ENCODE measurements at regions not wholly inside any gene's neighbourhood (a gene's known extent, or its start where the extent isn't known, plus 50 kb on each side); places are given as distances from the start of the nearest gene placed in this dataset.
"Not testable (repeated sequence)": the region's sequence is repeated elsewhere in the genome, so short reads cannot be mapped to it uniquely, and the experiment has no call there.

- DNase-seq: no peak
Observed at GRCh38 chr14:77985211-77985615, 185.0 kb upstream of the NRXN3 start.

- no peak for DNase-seq
Observed at GRCh38 chr14:77986773-77987172, 183.4 kb upstream of the NRXN3 start.

- DNase-seq: no peak
Observed at GRCh38 chr14:77988096-77988870, 181.9 kb upstream of the NRXN3 start.

GRCh38 chr14:77988970-77989369 lies 181.2 kb upstream of the NRXN3 start:
- no peak for DNase-seq

GRCh38 chr14:77989441-77989991 lies 180.7 kb upstream of the NRXN3 start:
- no peak for DNase-seq

- no peak for DNase-seq
Observed at GRCh38 chr14:77990337-77990736, 179.8 kb upstream of the NRXN3 start.

GRCh38 chr14:77991128-77991772 lies 178.9 kb upstream of the NRXN3 start:
- DNase-seq: no peak

- peak; percentile 27 for DNase-seq
Observed at GRCh38 chr14:78005325-78005724, 164.8 kb upstream of the NRXN3 start.

GRCh38 chr14:78007160-78007559 lies 163.0 kb upstream of the NRXN3 start:
- peak; percentile 34 for DNase-seq

GRCh38 chr14:78010688-78011087 lies 159.5 kb upstream of the NRXN3 start:
- no peak for DNase-seq

- DNase-seq: not testable (repeated sequence)
Observed at GRCh38 chr14:78013911-78014310, 156.3 kb upstream of the NRXN3 start.

- no peak for DNase-seq
Observed at GRCh38 chr14:78016532-78016931, 153.6 kb upstream of the NRXN3 start.

GRCh38 chr14:78018283-78018682 lies 151.9 kb upstream of the NRXN3 start:
- no peak for DNase-seq

GRCh38 chr14:78022059-78022458 lies 148.1 kb upstream of the NRXN3 start:
- peak; percentile 10 for DNase-seq

- DNase-seq: no peak
Observed at GRCh38 chr14:78023112-78023511, 147.1 kb upstream of the NRXN3 start.

GRCh38 chr14:78028471-78028870 lies 141.7 kb upstream of the NRXN3 start:
- DNase-seq: no peak

GRCh38 chr14:78029601-78030372 lies 140.4 kb upstream of the NRXN3 start:
- DNase-seq: no peak

- no peak for DNase-seq
Observed at GRCh38 chr14:78043349-78043748, 126.8 kb upstream of the NRXN3 start.

GRCh38 chr14:78048120-78048519 lies 122.1 kb upstream of the NRXN3 start:
- no peak for DNase-seq

- not testable (repeated sequence) for DNase-seq
Observed at GRCh38 chr14:78056890-78057289, 113.3 kb upstream of the NRXN3 start.

- no peak for DNase-seq
Observed at GRCh38 chr14:78070344-78070743, 99.8 kb upstream of the NRXN3 start.

GRCh38 chr14:78071016-78071549 lies 99.1 kb upstream of the NRXN3 start:
- no peak for DNase-seq

- no peak for DNase-seq
Observed at GRCh38 chr14:78073028-78073427, 97.1 kb upstream of the NRXN3 start.

All from NK-92 treated with Interleukin-12 subunit alpha and Interleukin-12 subunit beta, amount 100 ng/mL, for 24 hours (cell line).